ENCODE measurements at regions not wholly inside any gene's neighbourhood (a gene's known extent, or its start where the extent isn't known, plus 50 kb on each side); places are given as distances from the start of the nearest gene placed in this dataset.

DNA sequence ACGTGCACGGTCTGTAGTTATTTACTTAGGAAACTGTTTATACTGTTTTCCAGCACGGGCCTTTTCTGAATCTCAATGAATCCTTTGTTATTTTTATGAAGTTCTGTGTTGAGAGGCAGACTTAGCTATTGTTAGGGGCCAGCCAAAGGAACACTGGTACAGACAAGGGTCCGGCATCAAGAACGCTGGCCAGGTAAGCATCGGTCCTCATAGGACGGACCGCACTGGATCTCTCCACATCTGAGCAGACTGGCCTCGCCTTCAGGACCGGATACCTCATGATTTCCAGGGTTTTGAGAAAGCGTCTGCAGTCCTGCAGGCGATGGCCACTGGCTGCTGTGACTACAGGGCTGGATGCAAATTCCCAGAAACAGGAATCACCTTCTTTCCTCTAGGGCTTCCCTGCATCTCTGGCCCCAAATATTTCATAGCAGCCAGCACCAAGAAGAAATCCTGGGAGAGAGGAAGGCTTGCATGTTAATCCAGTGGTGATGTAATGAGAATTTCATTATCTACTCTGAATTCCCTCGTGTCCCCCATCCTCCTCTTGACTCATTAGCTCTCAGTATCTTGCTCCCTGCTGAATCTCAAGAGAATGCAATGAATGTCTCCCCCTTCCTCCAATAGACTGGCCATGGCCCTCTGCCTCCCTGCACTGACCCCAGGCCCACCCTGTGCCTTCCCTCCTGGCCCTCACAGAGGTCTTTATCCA, 325.4 kb upstream of the NPVF start:
- no peak for DNase-seq (ENCODE audit: low spot score)

DNA sequence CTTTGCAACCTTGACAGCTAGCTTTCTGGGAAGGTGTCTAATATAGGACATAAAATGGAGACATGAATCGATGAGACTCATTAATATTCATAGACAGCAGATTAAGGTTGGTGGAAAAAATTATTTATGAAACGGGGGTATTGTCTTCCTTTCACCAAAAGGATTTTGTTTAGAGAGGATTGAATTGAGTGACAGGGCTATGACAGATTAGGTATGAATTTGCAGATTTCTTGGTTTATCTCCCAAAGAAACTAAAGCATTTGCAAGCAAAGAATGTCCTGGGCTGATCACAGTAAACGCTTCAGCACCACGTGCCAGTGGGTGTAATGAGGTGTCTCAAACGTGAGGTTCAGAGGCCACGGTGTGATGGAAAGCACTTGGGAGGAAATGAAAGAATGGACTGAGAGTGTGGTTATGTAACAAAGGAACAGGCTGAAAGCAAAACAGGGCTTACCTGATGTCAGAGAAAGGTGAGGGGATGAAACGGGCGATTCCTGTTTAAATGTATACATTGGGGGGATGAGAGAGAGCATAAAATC, 329.2 kb upstream of the NPVF start:
- DNase-seq (ENCODE audit: low spot score), result no peak

DNA sequence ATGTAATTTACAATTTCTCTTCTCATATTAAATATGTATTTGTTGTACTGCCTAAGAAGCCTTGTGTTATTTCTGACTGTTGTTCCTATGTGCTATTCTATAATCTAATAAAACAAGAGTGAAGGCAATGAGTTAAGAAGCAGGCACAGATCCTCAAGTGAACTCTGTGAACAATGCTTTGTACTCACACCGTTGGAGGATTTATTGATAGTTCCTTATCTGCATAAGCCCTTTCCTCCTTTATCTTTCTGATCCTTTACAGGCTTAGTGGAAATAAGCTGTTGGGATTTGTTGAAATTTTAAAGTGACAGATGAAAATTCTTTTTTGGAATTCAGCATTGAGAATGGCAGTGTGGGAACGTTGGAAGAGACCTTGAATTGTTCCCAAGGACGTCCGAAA, 329.6 kb upstream of the NPVF start:
- DNase-seq (ENCODE audit: low spot score), result peak; percentile 37

DNA sequence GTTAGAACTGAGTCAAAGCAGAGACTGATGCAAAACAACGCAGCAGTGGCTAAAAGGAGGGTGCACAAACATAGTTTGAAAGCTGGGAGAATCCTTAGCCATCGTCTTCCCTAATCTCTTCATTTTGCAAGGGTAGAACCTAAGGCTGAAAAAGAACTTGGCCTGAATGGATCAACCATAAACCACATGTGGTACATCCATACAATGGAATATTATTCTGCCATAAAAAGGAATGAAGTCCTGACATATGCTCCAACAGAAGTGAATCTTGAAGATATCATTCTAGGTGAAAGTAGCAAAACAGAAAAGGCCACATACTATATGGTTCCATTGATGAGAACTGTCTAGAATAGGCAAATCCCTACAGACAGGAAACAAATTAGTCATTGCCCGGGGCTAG, 330.3 kb upstream of the NPVF start:
- DNase-seq (ENCODE audit: low spot score), result no peak

DNA sequence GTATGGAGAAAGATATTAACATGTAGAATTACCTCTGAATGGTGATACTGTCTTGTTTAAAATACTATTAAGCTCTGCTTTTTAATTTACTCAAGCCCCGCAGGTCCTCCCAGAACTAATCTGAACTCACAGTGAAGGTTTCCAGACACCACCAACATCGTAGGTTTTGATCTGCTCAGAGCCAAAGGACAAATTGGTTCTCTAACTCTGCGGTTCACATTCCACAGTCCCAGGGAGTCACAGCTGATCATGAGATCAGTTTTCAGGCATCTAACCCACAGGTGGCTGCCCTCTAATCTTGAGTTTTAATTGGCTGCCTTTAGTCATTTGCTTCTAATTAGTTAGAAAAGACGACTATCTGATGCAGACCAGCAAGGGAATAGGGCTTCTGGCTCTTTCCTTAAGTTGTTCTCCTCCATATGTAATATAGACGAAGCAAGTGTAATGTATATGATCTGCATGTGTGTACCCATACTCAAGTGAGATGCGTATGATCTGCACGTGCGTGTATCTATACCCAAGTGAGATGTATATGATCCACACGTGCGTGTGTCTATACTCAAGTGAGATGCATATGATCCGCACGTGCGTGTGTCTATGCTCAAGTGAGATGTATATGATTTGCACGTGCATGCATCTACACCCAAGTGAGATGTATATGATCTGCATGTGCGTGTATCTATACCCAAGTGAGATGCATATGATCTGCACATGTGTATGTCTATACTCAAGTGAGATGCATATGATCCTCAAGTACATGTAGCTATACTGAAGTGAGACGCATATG, 331.5 kb upstream of the NPVF start:
- DNase-seq (ENCODE audit: low spot score), result no peak

DNA sequence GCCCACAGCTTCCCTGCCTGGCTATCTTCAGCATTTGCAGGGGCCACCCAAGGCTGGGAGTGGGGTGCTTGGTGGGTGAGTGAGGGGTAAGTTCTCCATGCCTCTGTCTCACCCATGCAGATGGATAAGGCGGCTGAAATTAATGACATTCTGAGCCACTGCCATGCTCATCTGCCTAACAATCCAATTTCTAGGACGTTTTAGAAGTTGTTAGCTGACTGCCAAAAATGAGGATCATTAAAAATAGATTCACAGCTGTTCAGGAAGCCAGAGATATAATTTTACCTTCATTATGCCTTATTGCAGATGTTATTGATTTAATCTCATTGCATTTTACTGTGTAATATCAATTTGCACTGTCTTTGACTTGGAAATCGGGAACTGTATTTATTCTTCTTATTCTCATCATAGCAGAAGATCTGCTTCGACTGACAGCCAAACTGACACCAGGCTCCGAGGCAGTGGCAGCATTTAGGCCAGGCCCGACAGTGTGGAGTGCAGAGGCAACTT, 334.4 kb upstream of the NPVF start:
- DNase-seq (ENCODE audit: low spot score), result no peak

DNA sequence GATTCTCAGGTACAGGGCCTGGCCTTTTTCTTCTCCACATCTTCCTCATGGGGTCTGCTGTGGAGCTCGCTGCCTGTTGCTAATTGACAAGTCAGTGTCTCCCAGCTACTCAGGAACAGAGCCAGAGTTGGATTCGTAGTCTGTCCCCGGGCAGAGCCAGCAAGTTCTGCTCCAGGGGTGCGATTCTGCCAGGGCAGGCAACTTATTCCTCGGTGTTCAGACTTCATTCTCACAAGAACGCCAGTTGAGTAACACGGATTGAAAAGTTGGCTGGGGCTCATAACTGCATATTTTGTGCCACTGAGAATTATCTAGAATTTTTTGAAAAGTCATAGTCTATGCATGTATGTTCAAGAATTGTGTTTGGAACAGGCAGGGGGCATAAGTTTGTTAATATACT, 336.7 kb upstream of the NPVF start:
- no peak for DNase-seq (ENCODE audit: low spot score)

DNA sequence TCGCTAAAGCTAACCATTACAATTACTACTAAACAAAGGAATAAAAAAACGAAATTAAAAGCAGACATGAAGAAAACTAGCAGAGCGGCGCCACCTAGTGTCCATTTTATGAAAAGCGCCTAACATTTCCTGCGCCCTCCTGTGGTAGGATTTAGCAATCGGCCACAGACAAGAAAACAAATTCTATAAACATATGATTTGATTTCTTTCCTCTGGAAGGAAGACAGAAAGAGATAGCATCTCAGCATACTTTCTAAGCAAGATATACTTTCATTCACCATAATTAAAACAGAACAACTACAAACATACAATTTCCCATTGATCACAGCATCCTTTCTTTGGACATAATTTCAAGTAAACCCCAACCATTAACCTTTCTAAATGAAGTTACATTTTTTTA, 337.7 kb upstream of the NPVF start:
- peak; percentile 56 for DNase-seq (ENCODE audit: low spot score)

DNA sequence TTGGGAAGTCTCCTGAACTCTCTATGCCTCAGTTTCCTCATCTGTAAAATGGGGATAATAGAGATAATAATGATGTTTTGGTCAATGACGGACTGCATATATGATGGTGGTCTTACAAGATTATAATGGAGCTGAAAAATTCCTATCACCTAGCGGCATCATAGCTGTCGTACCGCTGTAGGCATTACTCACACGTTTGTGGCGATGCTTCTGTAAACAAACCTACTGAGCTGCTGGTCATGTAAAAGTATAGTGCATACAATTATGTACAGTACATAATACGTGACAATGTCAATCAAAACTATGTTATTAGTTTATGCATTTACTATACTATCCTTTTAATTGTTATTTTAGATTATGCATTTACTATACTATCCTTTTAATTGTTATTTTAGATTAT, 339.1 kb upstream of the NPVF start:
- no peak for DNase-seq (ENCODE audit: low spot score)

DNA sequence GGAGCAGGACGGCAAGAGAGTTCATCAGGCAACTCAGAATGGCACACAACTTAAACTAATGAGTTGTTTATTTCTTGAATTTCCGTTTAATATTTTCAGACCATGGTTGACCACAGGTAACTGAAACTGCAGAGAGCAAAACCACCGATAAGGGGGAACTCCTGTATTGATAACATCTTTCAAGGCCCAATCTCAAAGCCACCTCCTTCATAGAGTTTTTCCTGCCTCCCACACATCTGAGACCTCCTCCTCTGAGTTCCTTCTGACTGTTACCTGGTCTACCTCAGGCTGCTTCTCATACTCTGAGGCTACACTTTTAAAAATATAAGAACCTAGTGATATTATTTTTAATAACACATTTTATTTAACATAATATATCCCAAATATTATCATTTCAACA, 341.5 kb upstream of the NPVF start:
- no peak for DNase-seq (ENCODE audit: low spot score)

DNA sequence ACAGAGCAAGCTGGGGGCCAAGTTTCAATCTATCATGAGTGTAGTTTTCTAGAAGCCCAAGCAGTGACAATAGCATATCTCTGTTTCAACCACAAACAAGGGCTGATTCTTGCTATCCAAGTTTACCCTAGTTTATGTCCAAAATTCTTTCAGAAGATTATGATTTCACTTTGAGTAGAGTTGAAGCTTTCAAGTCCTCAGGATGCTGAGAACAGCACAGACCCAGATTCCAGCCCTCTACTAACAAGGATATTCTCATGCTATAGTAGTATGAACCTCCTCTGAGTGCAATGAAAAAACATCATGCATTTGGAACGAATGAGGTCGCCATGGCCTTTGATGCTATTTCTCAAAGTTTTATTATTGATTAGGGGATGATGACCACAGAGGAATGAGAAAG, 344.1 kb upstream of the NPVF start:
- DNase-seq (ENCODE audit: low spot score), result no peak

DNA sequence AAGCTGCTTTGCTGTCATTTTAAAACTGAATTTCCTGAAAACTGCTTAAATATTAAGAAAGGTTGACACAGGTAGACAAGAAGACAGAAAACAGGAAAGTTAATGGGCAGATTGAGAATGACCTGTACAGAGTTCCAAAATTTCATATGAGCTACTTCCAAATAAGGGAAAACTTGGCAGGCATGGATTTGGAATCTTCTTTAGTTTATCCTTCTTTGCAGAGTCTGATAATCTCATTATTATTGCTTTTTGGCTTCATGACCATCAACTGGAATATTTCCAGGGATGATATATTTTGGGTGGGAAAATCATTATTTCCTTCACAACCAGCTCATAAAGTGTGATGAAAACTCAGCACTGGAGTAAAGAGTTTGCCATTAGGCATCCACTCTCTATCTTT, 346.5 kb upstream of the NPVF start:
- no peak for DNase-seq (ENCODE audit: low spot score)

DNA sequence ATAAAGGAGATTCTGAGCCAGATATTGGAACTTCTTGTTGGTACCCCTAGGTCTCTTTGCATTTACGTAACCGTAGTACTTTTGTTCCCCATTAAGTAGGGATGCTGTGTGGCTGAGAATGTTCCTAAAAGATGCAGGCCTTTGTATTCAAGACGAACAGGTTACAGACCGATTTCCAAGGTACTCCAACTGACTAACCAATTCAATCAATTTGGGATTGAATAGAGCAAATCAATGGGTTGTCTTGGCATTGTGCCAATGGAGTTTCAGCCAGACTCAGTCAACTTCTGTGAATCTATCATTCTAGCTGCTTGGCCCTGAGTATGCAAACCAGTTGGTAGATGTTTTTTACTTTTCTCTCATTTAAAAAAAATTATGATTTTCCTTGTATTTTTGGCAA, 347.3 kb upstream of the NPVF start:
- DNase-seq (ENCODE audit: low spot score), result no peak

DNA sequence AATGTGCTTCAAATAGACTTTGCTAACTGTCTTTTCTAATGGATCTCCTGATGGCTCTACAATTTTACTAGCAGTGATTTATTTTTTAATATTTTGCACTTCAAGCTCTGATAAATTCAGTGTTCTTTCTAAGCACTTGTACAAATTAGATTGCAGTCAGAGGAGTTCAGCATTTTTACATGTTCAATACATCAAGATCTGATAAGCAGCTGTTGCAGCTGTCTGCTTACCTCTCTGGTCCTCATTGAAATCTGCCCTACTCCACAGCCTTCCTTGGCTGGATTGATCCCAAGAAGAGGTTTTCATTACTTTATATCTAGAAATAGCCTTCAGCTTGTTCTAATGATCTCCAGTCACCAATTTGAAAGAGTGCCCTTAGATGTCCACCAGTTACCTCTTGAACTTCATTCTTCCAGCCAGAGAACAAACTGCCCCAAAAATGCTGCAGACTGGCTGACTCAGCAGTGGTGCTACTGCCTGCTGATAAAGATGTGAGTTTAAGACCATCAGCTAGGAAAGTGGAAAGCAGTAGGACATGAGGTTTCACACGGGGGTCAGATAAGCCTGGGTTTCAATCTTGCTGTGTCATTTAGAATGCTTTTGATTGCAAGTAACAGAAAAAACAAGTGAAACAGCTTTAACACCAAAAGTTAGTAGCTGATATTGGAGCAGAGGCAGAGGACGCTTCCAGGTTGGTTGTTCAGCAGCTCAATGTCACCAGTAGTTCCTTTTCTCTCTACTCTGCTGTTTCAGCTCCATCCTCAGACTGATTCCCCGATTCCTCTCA, 350.9 kb upstream of the NPVF start:
- no peak for DNase-seq (ENCODE audit: low spot score)

DNA sequence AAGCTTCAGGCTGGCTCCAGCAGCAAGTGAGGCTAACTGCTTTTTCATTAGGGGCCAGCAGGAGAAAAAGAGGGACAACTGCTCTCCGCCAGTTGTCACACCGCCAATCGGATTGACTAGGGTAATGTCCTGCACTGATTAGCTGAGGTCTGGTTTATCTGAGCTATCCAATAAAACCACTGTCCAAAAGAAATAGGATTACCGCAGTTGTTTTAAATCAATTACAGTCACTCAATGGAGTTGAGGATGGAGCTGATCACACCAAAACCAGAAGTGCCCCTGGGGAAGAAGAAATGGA, 351.4 kb upstream of the NPVF start:
- DNase-seq (ENCODE audit: low spot score), result no peak

DNA sequence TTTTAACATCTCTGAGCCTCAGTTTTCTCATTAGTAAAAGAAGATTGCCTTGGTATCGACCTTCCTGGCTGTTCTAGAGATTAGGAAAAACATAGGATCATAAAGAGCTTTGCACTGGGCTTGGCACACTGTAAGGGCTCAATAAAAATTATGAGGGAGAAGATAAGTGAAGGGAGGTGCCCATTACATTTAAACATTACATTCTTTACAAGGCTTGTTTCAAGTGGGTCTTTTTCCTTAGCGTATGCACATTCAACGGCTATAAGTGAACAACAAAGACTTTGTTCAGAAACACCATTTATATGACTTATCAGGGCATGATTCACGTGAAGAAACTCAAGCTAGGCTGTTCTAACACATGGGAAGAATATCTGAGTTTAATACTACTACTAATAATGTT, 351.9 kb upstream of the NPVF start:
- no peak for DNase-seq (ENCODE audit: low spot score)

DNA sequence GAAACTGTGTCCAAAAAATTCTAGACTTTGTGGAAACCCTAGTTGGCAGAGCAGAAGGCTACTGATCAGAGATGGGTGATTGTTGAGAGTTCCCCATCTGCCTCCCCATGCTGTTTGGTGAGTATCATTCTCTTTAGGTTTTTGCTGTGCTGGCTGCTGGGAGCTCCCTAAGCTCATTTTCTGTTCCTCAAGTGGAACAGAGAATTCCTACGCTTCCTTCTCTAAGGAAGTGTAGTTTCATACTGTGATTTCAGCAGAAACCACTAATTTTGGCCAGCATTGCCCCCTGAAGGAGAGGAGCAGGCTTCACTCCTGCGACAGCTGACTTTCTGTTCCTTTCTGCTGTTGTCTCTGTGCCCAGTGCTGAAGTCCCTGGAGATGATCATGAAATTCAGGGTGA, 355.3 kb upstream of the NPVF start:
- no peak for DNase-seq (ENCODE audit: low spot score)

DNA sequence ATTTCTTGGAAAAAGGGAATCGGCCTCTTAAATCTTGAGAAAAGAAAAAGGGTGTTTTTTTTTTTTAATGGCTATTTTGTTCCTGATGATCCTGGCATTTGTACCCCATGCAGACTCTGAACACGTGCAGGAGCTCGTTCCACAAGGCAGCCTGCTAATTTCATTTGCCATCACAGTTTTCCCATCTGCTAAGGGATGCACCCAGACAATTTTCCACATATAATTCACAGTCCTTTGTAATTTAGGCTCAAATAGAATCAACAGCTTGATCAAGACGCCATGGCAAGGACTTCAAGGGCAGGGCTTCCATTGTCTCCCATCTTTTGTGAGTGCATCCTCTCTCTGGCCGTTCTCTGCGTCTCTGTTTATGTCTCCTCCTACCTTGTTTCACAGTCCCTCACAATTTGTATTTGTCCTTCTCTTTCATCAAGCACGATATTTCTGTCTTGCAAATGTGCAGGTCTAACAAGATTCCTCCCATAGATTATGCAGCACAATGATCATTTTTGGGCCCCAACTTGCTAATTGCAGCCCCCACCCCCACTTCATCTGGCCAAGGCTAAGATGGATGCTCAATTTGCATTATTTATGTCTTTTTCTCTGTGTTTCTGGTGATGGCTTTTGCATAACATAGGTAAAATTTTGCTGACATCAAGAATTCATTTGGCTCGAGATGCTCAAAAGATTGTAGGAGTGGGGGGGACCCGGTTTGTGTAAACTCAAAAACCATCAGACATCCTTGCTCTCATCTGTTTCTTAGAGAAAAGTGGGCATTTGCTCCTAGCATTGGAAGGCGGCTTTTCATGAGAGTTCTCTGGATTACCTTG, 356.0 kb upstream of the NPVF start:
- no peak for DNase-seq (ENCODE audit: low spot score)

DNA sequence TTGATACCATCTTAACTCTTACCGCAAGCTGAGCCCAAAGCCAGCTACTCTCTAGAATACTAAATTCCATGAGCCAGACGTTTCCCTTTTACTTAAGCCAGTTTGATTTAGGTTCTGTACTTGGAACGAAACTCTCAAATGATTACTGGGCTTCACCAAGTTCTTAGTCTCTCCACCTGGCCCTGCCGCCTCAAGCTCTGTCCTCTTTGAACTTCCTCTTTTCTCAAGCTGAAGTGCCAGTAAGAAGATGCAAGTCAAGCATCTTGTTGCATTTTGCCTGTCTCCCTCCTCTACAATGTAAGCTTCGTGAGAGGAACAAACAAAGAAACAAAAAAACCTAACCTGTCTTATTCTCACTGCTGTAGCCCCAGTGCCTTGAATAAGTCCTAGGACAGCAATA, 358.2 kb upstream of the NPVF start:
- DNase-seq (ENCODE audit: low spot score), result no peak

DNA sequence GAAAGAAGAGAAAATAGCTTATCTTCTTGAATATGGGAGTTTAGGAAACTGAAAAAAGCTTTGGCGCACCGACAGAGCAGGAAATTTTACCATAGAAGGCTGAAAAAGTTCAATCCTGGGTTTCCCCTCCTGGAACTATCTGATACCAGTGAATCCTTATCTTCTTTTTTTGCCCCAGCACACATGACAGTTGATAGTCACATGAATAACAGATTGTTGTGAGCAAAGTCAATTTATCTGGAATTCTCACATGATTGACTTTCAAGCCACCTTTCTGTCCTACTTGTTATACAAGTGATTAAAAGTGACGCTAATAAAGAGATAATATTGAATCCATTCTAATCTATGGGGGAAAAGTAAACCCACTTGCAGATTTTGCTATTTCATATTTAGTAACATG, 365.8 kb upstream of the NPVF start:
- no peak for DNase-seq (ENCODE audit: low spot score)

DNA sequence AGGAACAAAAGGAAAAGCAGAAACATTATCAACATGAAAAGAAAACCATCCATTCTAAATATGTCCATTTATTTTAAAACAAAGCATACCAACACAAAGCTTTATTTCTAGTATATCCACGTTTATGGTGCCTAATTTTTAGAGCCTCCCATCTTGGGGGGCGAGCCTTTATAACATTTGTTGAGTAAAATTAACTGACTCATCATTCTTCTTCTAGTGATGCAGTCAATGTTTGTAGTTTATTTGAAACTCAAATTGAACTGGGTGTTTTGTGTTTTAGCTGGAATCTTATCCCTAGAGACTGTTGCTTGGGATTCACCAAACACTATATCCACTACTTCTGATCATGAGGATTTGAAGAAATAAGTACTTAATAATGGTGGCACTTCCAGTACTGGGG, 366.4 kb upstream of the NPVF start:
- DNase-seq (ENCODE audit: low spot score), result no peak

DNA sequence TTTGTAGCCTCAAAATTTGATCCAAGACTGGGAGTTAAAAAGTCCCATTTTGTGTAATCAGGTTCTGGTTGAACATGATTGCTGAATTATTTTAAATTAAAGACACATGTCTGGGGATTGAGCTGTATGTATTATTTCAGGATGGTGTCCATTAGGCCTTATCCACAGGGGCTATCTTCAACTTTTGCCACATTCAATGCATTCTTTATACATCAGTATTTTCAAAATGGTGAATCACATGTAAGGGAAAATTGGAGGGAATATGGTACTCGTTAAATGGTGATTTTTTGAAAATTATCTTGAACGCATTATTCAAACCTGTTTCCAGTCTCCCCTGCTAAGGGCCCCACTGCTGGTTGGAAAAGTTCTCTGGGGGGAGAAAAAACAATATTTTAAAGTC, 367.7 kb upstream of the NPVF start:
- DNase-seq (ENCODE audit: low spot score), result no peak

Data from D341Med (cell line).